Suppressor macrophage treated with lipopolysaccharide for 1 hour (primary cell): ENCODE measurements at regions not wholly inside any gene's neighbourhood (a gene's known extent, or its start where the extent isn't known, plus 50 kb on each side); places are given as distances from the start of the nearest gene placed in this dataset.
"Not testable (repeated sequence)": the region's sequence is repeated elsewhere in the genome, so short reads cannot be mapped to it uniquely, and the experiment has no call there.

Experiments
- DNase-seq, 3 donors: peaks; one replicate each; pipeline ENCODE4 v3.0.0-alpha.2; 2020 to 2022

- DNase-seq: no peak
These were observed 952.0 kb upstream of the ZNF722 start for GRCh38 chr7:63046612-63047011.

GRCh38 chr7:63047061-63047460 is 951.6 kb upstream of the ZNF722 start:
- no peak for DNase-seq

DNA sequence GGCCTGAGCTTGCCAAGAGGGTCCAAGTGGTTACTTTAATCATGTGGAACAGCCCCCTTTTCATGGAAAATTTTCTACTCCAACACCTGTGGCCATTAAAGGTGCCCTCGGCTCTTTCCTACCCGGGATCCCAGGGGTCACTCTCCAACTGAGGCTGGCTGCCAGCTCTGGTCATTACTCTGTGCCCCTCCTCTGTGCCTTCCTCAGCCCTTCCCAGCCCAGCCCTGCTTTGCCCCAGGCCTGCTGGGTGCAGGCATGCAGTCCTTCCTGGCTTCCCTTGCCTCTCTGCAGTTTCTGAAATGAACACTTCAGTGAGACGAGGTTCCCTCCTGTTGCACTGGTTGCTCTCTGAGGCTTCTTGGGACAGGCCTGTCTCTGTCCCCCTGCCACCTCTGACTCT is 951.1 kb upstream of the ZNF722 start:
- no peak for DNase-seq

GRCh38 chr7:63054191-63054661 is 944.4 kb upstream of the ZNF722 start:
- no peak for DNase-seq

DNA sequence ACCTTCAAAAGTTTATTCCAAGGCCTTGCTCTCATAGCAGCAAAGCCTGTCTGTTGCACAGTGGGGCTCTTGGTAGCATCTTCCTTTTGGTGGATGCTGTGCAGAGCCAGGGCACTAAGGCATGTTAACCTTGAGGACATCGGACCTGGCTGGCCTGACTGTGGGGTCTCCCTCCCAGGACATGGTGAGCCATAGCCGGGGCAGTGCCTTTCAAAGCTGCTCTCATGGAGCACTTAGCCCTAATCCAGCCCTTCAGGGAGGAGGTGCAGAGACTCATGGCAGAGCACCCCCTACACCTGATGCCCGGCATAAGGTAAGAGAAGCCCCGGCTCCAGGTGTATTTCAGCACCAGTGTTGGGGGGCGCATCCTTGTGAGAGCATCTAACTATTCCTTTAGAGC is 941.4 kb upstream of the ZNF722 start:
- no peak for DNase-seq

GRCh38 chr7:63060701-63061100 is 937.9 kb upstream of the ZNF722 start:
- DNase-seq: not testable (repeated sequence)

DNA sequence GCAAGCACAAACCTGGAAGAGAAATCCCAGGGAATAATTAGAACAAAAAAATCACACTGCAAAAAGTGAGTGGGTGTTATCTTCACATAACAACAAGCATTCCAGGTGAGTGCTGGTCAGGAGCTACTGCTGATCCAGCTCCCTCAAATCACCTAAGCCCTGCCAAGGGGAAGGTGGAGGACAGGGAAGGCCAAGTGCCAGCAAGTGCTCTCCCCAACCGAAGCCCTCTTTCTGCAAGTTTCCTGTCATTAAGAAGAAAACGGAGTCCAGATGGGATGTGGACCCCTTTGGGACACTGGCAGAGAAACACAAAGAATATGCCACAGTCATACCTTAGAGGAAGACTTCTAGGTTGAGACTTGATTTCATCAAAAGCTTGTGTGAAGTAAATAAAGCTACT is 933.0 kb upstream of the ZNF722 start:
- DNase-seq: no peak

DNA sequence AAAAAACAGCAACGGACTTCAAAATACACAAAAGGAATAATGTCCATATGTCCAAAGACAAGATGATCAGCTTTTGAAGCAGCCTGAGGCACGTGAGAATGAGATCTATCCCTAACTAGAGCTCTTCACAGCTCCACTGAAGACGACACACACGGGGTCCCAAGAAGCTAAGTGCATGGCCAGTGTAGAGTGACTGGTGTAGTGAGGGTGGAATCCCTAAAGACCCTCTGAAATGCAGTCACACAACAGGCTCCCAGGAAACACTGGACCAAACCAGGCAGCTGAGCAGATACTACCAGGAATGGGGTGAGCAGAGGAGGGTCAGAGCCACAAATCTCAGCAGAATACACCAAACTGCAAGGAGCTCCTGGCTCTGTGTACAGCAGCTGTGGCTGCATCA is 932.4 kb upstream of the ZNF722 start:
- not testable (repeated sequence) for DNase-seq

- DNase-seq: no peak
These were observed 930.6 kb upstream of the ZNF722 start for GRCh38 chr7:63067897-63068585.

GRCh38 chr7:63070696-63071095 is 928.0 kb upstream of the ZNF722 start:
- DNase-seq: no peak

- no peak for DNase-seq
These were observed 927.3 kb upstream of the ZNF722 start for GRCh38 chr7:63071396-63071795.

DNA sequence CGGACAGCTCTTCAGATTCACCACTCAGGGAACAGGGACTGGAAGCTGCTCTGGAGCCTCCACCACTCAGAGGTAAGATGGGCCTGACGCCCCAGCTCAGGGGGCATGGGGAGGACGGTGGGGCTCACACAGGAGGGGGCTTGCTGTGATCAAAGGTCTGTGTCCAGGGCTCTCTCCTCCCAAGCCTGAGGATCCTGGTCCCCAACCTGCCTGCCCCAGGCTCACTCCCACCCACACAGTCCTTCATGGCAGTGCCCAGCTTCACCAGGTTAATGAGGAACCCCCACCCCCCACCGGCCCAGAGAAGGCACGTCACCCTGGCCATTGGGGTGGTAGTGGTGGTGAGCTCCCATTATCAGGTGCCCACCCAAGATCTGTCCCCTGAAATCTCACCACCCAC is 926.7 kb upstream of the ZNF722 start:
- no peak for DNase-seq

DNA sequence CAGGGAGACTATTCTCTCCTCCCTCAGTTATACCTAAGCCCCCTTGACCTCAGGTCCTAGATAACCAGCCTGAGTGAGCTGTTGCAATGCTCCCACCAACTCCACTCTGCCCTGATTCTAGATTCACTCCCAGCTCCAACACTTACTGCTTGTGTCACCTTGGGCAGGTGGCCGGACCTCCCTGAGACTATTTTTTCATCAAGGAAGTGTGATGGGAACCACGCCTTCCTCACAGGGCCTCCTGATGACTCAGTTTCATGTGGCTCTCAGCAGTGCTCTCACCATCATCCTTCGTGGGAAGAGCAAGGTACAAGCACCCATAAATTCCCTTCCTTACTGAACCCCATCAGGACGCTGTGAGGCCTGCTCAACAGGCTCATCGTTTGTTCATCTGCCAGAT is 925.8 kb upstream of the ZNF722 start:
- no peak for DNase-seq

DNA sequence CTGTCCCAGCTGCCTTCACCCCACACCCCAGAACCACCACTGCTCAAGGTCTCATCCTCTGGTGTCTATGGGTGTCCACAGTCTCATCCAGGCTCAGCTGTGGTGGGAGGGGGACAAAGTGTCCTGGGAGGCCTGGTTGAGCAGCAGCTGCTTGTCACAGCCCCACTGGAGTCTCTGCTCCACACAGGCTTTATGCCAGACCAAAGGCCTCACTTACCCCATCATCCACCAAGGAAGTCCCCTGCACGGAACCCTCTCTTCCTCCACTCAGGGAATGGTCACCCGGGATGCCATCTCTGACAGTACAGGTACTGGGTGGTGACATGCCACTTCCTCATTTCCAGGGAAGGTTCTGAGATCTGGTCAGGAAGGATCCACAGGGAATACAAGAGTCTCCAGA is 925.4 kb upstream of the ZNF722 start:
- DNase-seq: no peak

DNA sequence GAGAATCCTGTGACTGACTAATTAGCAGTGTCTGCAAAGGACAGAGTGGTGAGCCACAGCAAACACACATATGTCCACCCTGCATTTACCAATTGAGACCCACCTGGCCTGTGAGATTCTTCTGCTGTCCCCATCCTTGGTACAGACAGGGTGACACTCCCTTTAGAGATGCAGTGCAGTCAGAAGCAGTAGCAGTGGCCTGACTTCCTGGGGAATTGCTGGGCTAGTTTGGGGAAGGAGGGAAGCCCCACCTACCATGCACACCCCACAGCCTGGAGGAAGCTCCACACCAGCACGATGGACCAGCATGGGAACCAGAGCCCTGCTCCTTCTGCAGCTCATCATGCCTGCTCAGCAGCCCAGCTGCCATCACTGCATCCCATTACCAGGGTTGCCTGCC is 924.9 kb upstream of the ZNF722 start:
- DNase-seq: no peak

GRCh38 chr7:63077841-63078240 is 920.8 kb upstream of the ZNF722 start:
- no peak for DNase-seq

DNA sequence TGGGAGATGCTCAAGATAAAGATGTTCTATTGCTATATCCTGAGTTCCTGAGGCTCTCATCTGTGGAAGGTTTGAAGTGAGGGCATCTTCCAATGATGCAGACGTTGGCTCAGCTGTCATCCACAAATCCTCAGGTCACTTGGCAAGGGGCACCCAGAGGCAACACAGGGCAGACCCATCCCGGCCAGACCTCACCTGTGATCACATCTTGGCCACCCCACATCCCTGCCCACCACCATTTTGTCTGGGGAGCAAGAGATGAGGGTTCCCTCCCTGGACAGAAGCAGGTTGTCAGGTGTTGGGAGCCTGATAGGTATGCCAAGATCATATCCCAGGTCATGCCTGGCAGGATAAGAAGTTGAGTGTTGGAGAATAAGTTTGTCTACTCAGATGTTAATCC is 918.2 kb upstream of the ZNF722 start:
- DNase-seq: no peak

- no peak for DNase-seq
These were observed 917.8 kb upstream of the ZNF722 start for GRCh38 chr7:63080831-63081230.

DNA sequence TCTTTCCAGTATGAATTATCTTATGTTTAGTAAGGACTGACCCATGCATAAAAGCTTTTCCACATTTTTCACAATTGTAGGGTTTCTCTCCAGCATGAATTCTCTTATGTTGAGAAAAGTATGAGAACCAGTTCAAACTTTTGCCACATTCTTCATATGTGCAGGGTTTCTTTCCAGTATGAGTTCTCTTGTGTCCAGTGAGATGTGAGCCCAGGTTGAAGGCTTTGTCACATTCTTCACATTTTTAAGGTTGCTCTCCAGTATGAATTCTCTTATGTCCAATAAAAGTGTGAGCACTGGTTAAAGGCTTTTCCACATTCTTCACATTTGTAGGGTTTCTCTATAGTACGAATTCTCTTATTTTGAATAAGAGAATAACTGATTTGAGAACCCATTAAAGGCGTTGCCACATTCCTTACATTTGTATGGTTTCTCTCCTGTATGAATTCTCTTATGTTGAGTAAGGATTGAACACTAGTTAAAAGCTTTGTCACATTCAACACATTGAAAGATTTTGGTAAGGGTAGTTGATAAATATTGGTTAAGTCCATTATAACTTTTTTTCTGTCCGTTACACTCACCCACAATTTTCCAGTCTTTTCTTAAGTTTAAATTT is 911.0 kb upstream of the ZNF722 start:
- no peak for DNase-seq

DNA sequence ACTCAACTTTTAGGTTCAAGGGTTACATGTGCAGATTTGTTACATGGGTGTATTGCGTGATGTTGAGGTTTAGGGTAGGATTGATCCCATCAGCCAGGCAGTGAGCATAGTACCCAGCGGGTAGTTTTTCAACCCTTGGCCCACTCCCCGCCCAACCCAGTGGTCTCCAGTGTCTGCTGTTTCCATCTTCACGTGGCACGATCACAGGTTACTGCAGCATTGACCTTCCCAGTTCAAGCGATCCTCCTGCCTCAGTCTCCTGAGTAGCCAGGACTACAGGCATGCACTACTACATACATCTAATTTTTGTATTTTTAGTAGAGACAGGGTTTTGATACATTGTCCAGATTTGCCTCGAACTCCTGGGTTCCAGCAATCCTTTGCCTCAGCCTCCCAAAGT is 905.7 kb upstream of the ZNF722 start:
- no peak for DNase-seq

GRCh38 chr7:63093481-63093880 is 905.2 kb upstream of the ZNF722 start:
- DNase-seq: no peak

GRCh38 chr7:63096141-63096540 is 902.5 kb upstream of the ZNF722 start:
- DNase-seq: no peak

GRCh38 chr7:63104666-63105065 is 894.0 kb upstream of the ZNF722 start:
- no peak for DNase-seq

DNA sequence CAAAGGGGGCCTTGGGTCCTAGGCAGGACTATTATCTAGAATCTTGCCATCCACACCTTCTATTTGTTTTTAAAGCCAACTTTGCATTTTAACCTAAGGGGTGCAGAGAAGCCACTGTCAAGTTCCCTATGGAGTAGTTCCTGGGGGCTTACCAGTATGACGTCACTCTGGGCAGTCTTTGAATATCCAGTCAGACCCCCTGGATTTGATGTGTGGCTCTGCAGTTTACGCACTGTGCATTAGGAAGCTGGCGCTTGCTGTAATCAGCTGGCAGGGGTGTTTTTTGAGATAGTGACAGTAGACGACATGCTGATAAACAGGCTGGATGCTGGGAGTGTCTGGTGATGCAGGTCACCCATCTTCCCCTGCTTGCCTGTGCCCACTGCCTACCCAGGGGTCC is 892.7 kb upstream of the ZNF722 start:
- DNase-seq: no peak
